SK-N-SH (cell line): ENCODE measurements at regions not wholly inside any gene's neighbourhood (a gene's known extent, or its start where the extent isn't known, plus 50 kb on each side); places are given as distances from the start of the nearest gene placed in this dataset.

Experiments used
- CTCF ChIP-seq: fragments of 200-600 bp; sonication (generic); IDR thresholded peaks from 2 replicates; pipeline ENCODE4 v1.6.1; 2017; ENCODE audit warnings: antibody characterized with exemption, mild to moderate bottlenecking, moderate library complexity
- EP300 ChIP-seq, 2 experiments: IDR thresholded peaks; 2 replicates each; pipeline versions ENCODE4 v1.4.0 to v1.6.1; 2012; ENCODE audit warnings: borderline replicate concordance in 1 of 2, low read depth in 1 of 2, low read length in 1 of 2
- EZH2phosphoT487 ChIP-seq: fragments of 200-600 bp; sonication (generic); IDR thresholded peaks from 2 replicates; pipeline ENCODE4 v1.6.1; 2017; ENCODE audit warnings: low read depth, mixed run types, mild to moderate bottlenecking, antibody characterized with exemption, moderate library complexity, borderline replicate concordance
- FOXJ3 ChIP-seq: sonication (generic); formaldehyde crosslinking; IDR thresholded peaks from 2 replicates; pipeline ENCODE4 v1.5.1; 2020; ENCODE audit warnings: mild to moderate bottlenecking, missing genetic modification reagents
- MAX ChIP-seq: IDR thresholded peaks from 2 replicates; pipeline ENCODE4 v1.4.0; 2012; ENCODE audit warnings: low read depth
- MXI1 ChIP-seq: IDR thresholded peaks from 2 replicates; pipeline ENCODE4 v1.6.1; 2012; ENCODE audit warnings: mild to moderate bottlenecking, low read depth, low read length, improper control_type of control experiment
- POLR2AphosphoS5 ChIP-seq: IDR thresholded peaks from 2 replicates; pipeline ENCODE4 v1.6.1; 2012; ENCODE audit warnings: low read depth, low read length
- RCOR1 ChIP-seq: fragments of 150-350 bp; IDR thresholded peaks from 2 replicates; pipeline ENCODE4 v1.6.1; 2017; ENCODE audit warnings: antibody characterized with exemption, low read length
- REST ChIP-seq: IDR thresholded peaks from 2 replicates; pipeline ENCODE4 v1.6.1; 2012; ENCODE audit warnings: mild to moderate bottlenecking, low read depth, low read length, moderate library complexity
- RFX5 ChIP-seq: IDR thresholded peaks from 2 replicates; pipeline ENCODE4 v1.6.1; 2012; ENCODE audit warnings: mild to moderate bottlenecking, improper control_type of control experiment, low read length
- SIN3A ChIP-seq: IDR thresholded peaks from 2 replicates; pipeline ENCODE4 v1.6.1; 2012; ENCODE audit warnings: low read depth, mild to moderate bottlenecking, low read length, moderate library complexity, borderline replicate concordance
- TCF12 ChIP-seq: IDR thresholded peaks from 2 replicates; pipeline ENCODE4 v1.4.0; 2012
- TEAD4 ChIP-seq: IDR thresholded peaks from 2 replicates; pipeline ENCODE4 v1.4.0; 2012; ENCODE audit warnings: mild to moderate bottlenecking, borderline replicate concordance; ENCODE audit not compliant: insufficient read depth

- TF ChIP-seq TEAD4 (no peak), POLR2AphosphoS5 (no peak), CTCF (no peak), MAX (no peak), EP300 (IDR thresholded peaks at IDR 0.05; ENCODE audit: borderline replicate concordance in 1 of 2, low read depth in 1 of 2, low read length in 1 of 2) (no peak), MXI1 (no peak), EZH2phosphoT487 (no peak), TCF12 (no peak), SIN3A (no peak), RCOR1 (no peak), REST (no peak), FOXJ3 (CRISPR knock-in tag) (no peak), RFX5 (no peak)
These were observed 158.7 kb upstream of the RBPJ start for GRCh38 chr4:26162101-26162500.
